IPS DF 19.7 (cell line): ENCODE measurements at regions not wholly inside any gene's neighbourhood (a gene's known extent, or its start where the extent isn't known, plus 50 kb on each side); places are given as distances from the start of the nearest gene placed in this dataset.
"Not testable (repeated sequence)": the region's sequence is repeated elsewhere in the genome, so short reads cannot be mapped to it uniquely, and the experiment has no call there.

Source experiments
- DNase-seq: peaks from one replicate; pipeline ENCODE4 v3.0.0-alpha.2; 2013; ENCODE audit warnings: low read depth, low spot score

DNA sequence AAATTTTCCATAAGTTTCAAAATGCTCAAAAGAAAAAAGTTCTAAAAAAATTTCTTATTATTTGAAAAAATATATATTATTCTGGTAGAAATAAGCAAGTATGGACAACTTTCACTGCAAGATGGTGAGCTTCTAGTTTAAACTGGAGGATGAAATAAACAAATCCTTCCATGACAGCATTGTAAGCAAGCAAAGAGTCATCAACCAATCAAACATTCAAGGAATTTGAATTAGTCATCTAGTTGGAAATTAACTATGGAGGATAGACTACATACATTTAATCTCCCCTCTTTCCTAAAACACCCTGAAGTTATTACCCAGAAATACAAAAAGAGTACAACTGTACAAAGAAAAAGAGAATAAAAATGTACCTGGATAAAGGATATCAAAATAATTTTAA lies 51.0 kb upstream of the IRX5 start:
- DNase-seq, result no peak

DNA sequence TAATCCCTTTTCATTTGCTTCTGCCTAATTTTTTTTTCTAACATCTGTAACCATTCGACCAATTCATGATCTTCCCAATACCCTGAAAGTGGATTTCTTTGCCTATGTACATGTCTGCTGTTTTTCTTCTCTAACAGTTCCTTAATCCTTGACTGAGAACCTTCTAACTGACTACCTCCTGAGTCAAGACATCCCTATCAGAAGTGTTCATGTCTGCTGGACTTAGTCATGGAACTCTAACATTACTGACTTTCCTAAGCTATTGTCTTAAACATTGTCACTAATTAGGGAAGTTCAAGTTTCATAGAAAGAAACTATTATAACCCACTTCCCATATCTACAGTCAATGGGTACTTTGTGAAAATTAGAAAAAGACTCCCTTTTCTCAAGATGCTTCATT lies 52.4 kb upstream of the IRX5 start:
- DNase-seq, result no peak

DNA sequence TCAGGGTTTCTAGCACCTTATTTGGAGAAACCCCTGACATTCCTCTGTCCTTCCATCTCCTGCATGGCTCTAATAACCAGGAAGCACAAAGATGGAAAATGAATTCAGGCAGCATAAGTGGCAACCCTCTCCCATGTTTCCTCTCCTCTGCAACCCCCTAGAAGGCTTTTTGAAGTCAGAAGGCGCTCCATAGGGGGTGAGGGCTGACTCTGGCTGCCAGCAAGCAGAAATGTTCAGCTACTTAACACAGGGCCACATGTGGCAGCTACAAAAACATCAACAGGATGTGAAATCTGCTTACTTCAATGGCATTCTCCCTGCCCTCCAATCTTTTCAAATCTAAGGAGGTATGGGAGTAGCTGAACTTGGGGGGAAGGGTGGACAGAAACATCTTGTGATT lies 55.2 kb upstream of the IRX5 start:
- DNase-seq, result no peak

DNA sequence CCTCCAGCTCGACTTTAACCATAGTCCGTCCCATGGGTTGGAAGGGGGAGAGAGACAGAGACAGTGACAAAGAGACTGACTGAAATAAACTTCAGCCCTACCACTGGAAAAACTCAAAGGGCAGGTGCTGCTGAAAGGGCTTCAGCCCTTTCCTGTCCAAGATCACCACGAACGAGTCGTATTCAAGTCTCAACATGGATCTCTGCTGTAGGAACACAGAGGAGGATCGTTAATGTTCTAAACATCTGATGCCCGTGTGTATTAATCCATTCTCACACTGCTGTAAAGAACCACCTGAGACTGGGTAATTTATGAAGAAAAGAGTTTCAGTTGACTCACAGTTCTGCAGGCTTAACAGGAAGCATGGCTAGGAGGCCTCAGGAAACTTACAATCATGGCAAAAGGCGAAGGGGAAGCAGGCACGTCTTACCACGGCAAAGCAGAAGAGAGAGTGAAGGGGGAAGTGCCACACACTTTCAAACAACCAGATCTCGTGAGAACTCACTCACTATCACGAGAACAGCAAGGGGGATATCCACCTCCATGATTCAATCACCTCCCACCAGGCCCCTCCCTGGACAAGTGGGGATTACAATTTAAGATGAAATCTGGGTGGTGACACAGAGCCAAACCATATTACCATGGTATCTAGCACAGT lies 56.8 kb upstream of the IRX5 start:
- DNase-seq, result not testable (repeated sequence)

DNA sequence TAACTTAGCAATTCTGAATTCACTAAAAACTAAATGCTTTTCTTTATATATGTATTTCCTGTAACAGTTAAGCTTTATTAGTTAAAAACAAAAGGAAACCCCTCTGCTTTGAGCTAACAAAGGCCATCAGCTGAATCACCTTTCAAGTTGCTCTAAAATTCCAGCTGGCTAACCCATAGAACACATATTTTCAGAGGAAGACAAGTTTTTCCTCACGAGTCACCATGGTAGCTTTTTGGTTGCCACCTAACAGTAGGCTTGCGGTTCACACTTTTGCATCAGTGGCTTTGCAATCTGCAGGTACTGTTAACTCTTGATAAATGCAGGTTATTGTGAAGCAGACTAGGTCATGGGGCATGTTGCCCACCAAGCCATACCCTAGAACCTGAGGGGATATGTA lies 57.6 kb upstream of the IRX5 start:
- no peak for DNase-seq

DNA sequence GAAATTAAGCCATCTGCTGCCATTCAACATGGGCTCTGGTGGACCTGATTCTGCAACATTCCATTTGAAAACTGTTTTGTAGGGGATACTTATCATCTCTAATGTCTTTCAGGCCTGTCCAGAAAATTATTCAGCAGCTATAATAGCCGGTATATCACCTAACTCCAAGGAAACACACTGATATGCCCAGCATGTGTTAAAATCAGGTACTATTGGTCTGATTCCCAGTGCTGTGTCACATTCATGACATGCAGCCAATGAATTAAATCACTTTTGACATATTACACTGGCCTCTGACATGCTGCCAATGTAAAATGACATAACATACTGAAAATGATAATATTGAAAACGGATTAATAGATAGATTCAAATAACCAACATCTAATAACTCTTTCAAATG lies 60.5 kb upstream of the IRX5 start:
- DNase-seq, result no peak

DNA sequence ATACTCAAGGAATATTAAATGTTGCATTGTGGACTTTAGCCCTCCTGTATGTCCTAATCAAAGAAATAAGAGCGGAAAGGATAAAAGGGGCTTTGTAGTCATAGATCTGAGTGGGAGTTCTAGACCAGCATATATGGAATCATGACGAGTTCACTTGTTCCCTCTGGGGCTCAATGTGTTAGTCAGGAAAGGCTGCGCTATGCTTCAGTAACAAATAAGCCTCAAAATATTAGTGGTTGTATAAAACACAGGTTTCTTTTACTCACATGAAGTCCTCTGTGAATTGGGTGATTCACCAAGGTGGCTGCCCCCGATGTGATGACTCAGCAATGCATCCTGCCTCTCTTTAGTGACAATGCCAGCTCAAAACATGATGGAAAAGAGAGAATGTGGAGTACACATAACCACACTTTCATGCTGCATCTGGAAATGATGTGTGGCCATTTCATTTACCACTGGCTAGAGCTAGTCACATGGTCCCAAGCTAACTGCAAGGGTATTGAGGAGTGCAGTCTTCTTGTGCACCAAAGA lies 63.3 kb upstream of the IRX5 start:
- DNase-seq, result no peak

DNA sequence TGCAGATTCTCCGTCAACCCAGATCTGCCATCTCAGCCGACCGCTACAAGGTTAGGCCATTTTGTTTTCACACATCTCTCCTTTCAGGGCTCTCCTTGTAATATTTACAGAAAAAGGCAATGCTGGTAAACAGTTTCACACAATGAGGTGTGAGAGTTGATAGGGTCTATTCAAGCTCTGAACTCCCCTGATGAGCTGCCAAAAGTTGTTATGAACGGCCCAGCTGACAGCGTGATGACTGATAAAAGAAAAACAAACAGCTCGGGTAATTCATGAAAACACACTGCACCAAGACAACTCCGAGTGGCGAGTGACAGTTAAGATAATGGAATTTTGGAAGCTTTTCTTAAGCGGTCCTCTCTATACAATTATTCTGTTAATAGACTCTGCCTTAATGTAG lies 68.1 kb upstream of the IRX5 start:
- no peak for DNase-seq

DNA sequence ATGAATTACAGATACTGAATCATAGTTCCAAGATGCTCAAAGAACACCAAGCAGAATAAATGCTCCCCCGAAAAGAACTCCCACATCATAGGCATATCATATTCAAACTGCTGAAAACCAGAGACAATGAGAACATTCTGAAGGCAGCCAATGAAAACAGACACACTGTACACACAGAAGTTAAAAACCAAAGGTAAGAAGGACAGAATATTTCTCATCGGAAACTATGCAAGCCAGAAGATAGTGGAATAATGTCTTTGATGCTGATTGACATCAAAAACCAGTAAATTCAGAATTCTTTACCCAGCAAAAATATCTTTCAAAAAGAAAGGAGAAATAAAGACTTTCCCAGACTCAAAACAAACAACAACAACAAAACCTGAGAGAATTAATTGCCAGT lies 73.8 kb upstream of the IRX5 start:
- DNase-seq, result no peak

DNA sequence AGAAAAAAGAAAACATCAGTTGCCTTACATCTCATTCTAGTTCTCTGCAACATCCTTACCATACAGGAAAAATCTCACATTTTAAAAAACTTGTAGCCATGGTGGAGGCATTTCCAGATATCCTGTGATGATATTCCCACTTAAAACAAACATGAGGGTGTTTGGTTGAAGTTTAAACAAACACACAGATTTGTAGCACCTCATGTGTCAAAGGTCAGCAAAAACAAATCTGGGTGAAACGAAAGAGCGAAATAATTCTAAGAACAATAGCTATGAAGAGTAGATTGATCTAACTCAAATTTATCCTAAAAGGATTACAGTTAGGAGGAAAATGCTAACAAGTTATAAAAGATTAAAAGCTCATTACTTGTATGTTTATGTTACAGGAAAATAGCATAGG lies 83.1 kb upstream of the IRX5 start:
- no peak for DNase-seq

DNA sequence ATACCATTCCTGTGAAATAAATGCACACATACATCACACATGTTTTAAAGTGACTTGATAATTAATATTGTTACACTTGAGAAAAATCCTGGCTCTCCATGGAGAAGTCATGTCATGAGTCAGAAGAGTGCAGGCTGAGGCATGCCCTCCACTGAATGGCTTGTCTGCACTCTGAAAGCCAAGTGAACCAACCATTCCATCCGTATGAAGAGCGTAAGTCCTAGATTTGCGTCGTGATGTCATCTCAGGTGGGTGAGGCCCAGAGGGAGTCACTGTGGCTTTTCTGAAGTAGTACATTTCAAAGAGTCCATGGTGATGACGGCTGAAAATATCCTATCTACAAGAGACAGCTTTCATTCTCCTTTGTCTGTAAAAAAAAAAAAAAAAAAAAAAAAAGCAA lies 83.5 kb upstream of the IRX5 start:
- no peak for DNase-seq

DNA sequence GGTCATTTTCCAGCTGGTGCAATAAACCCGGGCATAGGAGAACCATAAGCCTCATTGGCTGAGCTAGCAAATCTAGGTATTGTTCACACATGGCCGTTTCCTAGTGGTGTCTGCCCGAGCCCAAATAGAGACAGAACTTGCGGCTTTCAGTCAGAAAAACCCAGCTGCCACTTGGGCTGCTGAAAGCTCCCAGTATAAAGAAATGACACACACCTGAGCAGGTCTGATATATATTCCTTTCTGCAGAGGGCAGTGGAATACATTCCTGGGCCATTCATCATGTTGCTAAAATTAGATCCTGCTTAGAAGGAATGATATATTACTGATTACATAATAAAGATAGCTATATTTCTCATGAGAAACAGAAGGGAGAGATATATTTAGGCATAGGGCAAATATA lies 83.9 kb upstream of the IRX5 start:
- no peak for DNase-seq

DNA sequence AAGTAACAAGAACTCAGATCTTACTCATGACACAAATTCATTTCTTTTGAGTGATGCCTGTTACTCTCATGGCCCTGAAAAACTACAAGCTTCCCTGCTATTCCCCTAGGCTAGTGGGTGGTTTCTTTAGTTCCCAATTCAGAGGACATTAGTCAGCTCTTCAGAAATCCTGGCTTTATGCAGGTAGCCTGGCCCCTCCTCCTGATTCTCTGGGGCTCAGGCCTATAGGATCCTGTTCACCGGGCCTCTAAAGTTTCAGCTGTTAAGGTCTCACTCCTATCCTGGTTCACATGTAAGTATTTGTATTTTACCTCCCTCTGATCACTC lies 87.3 kb upstream of the IRX5 start:
- no peak for DNase-seq

DNA sequence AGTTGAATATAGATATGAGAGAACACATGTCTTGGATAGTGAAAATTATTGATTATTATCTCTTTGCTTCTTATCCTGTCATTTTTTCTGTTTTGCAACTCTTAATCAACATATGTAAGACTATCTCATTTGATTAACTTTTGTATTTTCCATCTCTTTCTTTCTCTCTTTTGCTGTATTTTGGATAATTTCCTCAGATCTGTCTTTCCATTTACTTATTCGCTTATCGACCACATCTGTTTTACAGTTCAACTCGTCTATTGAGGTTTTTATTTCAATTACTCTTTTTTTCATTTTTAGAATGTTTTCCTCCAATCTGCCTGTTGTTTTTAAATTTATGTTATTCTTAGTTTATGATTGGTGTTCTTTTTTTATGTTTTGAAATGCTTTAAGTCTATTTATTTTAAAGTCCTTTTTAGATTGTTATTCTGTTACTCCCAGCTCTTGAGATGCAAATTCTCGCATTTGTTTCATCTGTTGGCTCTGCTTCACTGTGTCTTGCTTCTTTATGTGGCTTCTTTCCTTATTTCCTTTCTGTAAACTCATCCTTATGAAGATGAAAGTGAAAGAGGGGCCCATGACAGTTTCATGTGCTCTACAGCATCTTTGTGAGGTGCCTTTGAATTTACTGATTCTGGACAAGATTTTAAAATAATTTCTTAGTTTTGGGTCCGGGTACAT lies 87.8 kb upstream of the IRX5 start:
- no peak for DNase-seq

DNA sequence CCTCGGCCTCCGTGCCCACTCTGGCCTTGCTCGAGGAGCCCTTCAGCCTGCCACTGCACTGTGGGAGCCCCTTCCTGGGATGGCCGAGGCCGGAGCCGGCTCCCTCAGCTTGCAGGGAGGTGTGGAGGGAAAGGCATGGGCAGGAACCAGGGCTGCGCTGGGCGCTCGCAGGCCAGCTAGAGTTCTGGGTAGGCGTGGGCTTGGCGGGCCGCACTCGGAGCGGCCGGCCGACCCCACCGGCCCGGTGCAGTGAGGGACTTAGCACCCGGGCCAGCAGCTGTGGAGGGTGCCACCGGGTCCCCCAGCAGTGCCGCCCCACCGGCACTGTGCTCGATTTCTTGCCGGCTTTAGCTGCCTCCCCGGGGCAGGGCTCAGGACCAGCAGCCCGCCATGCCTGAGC lies 101.0 kb upstream of the IRX5 start:
- DNase-seq, result no peak

DNA sequence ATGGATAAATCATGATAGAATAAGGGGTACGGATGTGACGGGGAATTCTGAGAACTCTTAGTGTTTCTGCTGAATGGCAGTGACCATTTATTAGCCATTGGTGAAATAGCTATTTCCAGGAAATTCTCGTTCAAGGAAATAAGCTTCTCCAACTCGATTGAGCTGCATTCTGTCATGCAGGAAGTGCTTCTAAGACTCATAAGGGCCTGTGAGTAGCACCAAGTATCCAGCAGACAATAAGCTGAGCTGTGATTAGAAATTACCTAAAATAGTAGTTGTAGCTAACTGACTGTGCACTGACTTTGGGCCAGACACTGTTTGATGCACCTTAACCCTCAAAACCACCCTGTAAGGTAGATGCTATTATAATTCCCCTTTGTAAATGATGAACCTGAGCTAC lies 107.8 kb upstream of the IRX5 start:
- no peak for DNase-seq

DNA sequence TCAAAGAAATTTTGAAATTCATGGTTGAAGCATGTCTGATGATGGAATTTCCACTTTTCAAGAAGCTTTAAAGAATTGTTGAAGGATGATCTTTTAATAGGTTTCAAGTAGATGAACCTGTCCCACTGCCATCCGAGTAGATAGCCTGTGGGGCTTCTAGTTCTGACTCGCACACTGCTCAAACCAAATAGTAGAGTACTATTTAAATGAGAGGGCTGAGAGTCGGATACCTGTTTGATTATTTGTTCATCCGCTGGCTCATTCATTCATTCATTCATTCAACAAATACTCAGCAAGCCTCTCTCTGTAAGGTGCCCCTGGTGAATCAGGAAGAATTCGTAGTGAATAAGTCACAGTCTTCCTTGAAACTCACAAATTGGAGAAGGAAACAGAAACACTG lies 108.2 kb upstream of the IRX5 start:
- DNase-seq, result no peak

DNA sequence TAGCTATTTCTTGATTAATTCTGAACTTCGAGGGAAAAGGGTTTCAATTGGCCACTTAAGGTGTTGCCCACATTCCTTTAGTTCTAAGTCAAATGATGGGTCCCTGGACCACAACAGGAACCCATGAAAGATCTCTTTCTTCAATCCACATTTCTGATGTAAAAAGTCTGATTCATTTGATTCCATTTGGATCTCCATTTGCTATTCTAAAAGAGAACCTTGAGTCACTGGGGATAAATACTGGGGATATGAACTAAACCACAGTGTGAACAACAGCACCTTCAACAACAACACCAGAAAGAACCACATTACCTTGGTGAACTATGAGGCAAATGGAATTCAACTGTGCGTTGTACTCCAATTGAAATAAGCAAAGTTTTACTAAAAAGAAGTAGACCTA lies 108.9 kb upstream of the IRX5 start:
- DNase-seq, result no peak

DNA sequence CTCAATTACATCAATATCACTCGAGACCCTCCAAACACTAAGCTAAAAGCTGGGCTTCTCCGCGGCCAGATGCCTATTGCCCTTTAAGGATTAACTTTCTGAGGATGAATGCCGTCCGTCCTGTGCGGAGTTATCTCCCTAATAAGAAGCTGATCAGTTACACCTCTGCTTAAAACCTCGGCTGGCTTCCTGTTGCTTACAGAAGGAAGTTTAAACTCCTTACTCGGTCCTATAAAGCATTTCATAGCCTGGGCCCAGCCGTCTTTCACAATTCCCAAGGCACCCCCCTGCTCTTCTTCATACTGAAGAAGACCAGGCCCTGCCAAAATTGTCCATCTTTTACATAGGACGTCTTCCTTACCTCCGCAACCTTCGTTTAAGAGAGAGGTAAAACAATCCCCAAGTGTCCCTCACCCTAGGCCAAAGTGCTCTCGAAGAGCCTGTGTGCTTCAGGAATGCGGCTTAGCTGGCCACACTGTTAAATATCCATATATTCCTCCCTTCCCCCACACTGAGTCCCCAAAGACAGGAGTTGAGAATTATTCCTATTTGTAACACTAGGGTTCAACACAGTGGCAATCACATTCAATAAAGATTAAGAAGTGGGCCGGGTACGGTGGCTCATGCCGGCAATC lies 112.6 kb upstream of the IRX5 start:
- no peak for DNase-seq

DNA sequence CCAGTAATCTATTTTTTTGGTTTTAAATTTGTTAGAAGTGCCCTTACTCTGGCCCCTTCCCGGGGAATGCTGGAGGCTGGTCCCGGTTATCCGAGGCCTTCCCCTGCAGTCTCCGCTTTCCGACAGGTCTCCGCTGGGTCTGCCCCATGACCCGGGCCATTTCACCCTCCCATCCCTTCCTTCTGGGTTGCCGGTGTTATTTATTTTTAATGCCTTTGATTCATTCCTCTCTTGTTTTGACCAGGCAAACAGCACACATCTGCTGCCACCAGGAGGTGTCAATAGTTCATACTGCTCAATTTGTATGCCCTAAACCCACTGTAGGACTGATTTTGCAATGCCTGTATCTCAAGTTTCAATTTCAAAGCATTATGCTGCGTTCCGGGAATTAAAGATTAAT lies 113.2 kb upstream of the IRX5 start:
- no peak for DNase-seq

DNA sequence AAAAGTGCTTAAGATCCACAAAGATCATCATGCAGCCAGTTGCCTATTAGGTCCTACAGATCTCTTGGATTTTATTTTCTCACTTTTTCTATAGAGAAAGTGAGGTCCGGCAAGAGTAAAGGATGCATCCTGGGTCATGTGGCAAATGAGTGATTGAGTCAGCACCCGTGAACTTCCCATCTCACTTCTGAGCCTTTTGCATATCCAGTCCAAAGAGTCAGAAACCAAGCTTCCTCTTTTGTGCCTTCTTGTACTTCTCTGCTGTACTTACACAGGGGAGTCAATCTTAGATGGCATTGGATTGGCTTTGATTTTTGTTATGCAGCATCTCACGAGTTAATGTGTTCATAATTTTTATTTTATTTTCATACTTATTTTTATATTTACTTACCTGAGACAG lies 114.2 kb upstream of the IRX5 start:
- no peak for DNase-seq

DNA sequence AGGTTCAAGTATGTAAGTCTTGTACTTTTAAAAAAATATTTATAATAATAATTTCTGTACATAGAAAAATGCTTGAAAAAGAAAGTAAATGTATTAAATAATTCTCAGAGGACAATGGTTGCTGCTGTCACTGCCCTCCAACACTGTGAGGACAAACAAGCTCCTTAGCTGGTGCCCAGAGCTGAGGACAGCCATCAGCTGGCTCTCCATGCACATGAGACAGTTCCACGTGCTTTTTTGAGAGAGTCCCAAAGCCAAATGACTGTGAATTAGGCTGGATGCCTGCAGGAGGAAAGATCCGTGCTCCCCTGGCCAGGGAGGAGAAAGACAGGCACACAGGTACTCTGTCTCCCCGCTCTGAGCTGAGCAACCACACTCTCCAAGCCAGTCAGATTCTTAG lies 115.5 kb upstream of the IRX5 start:
- no peak for DNase-seq

DNA sequence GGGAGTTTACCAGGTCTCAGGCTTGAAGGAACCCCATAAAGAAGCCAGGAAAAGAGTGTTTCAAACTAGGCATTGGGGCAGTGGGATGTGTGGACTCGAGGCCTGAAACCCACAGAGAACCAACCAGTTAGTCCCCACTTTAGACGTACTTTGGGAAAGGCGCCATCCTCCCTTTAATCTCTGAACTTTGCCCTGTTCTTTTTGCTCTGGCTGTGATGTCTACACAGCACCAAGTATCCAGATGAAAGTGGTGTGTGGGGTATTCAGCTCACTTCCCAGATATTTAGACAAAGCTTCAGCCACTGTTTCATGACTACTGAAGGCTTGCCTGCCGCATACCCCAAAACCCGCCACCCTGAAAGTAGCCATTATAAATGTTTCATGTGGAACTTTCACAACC lies 116.9 kb upstream of the IRX5 start:
- DNase-seq, result no peak
